ENCODE measurements at regions not wholly inside any gene's neighbourhood (a gene's known extent, or its start where the extent isn't known, plus 50 kb on each side); places are given as distances from the start of the nearest gene placed in this dataset.

GRCh38 chr4:111281219-111281618, 658.3 kb upstream of the PITX2 start:
- no peak overlapping the region for H3K4me3 ChIP-seq (ENCODE audit: low read depth, low read length)
- TF ChIP-seq, protein P1, sequence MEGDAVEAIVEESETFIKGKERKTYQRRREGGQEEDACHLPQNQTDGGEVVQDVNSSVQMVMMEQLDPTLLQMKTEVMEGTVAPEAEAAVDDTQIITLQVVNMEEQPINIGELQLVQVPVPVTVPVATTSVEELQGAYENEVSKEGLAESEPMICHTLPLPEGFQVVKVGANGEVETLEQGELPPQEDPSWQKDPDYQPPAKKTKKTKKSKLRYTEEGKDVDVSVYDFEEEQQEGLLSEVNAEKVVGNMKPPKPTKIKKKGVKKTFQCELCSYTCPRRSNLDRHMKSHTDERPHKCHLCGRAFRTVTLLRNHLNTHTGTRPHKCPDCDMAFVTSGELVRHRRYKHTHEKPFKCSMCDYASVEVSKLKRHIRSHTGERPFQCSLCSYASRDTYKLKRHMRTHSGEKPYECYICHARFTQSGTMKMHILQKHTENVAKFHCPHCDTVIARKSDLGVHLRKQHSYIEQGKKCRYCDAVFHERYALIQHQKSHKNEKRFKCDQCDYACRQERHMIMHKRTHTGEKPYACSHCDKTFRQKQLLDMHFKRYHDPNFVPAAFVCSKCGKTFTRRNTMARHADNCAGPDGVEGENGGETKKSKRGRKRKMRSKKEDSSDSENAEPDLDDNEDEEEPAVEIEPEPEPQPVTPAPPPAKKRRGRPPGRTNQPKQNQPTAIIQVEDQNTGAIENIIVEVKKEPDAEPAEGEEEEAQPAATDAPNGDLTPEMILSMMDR (IDR thresholded peaks at IDR 0.05; ENCODE audit: low read depth, low read length), result no peak

- TF ChIP-seq, protein P1 (IDR thresholded peaks at IDR 0.05; ENCODE audit: low read depth, low read length), result no peak
- H3K4me3 ChIP-seq (ENCODE audit: low read depth, low read length), result no peak overlapping the region
These were observed 659.2 kb upstream of the PITX2 start for GRCh38 chr4:111282035-111282434.

DNA sequence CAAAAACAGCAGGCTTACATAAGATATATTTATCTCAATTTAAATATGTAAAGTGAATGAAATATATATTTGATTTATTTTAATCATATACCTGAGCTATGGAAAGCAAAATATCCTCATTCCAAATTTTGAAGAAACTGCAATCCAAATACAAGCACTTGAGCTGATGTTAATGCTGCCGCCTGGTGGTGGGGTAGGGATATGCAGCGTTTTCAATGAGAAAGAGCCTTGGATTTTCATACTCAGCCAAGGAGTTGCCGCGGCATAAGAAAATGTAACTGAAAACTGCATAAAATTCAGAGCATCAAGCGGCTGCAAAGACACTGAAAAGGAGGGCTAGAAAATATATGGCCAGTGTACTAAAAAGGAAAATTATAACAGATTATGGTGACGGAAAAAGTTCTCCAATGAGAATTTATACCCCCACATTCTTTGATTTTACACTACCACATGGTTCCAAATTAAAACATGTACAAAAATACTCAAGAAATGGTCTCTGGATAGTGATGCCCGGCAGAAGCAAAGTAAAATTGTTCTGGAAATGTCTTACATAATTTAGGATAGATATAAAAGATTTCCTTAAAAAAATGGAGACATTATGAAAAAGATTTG, 660.3 kb upstream of the PITX2 start:
- TF ChIP-seq, protein P1 (IDR thresholded peaks at IDR 0.05; ENCODE audit: low read depth, low read length), result peak; percentile 35; the same call in 1 of the 2 replicates
- no peak overlapping the region for H3K4me3 ChIP-seq (ENCODE audit: low read depth, low read length)

DNA sequence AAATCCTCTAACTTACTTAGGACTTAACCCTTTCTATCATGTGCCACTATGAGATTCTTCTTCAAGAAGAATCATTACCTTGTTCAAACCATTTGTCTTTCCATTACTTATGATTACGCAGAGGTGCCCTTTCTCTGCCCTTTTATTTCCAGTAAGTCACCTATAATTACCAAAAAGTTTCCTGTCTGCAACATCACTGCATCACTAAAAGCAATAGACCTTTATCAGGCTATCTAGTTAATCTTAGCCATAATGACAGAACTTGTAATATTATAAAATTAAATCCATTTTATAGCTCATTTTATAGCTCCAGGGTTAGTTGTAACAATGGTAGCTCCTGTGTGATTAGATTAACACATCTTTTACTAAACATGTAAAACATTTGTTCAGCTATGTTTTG, 673.6 kb upstream of the PITX2 start:
- TF ChIP-seq, protein P1 (IDR thresholded peaks at IDR 0.05; ENCODE audit: low read depth, low read length), result no peak
- H3K4me3 ChIP-seq (ENCODE audit: low read depth, low read length), result no peak overlapping the region

GRCh38 chr4:111303806-111304205, 680.9 kb upstream of the PITX2 start:
- H3K4me3 ChIP-seq (ENCODE audit: low read depth, low read length), result no peak overlapping the region
- TF ChIP-seq, protein P1 (IDR thresholded peaks at IDR 0.05; ENCODE audit: low read depth, low read length), result no peak

- TF ChIP-seq, protein P1 (IDR thresholded peaks at IDR 0.05; ENCODE audit: low read depth, low read length), result no peak
- no peak overlapping the region for H3K4me3 ChIP-seq (ENCODE audit: low read depth, low read length)
These were observed 700.6 kb upstream of the PITX2 start for GRCh38 chr4:111323496-111323895.

DNA sequence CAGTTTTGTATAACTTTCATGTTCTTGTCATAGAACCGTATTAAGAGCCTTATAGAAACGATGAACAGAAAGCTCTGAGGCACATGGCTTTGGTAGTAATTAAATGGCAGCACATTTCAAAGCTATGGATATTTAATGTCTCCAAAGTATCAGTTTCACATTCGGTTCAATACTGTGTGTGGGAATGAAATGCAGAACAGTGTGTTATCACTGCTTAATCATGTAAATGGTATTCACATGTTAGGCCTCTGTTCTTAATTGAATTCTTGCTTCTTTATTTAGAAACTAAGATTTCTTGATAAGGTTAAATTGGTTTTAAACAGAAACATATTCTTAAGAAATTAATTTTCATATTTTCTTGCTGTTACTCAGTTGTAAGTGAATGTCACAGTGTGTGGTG, 701.0 kb upstream of the PITX2 start:
- H3K4me3 ChIP-seq (ENCODE audit: low read depth, low read length), result no peak overlapping the region

More for the DNA sequence above, 701.0 kb upstream of the PITX2 start:
- TF ChIP-seq, protein P1 (IDR thresholded peaks at IDR 0.05; ENCODE audit: low read depth, low read length), result no peak
